Activated CD4-positive, alpha-beta memory T cell treated with anti-CD3 and anti-CD28 coated beads for 36 hours (primary cell): ENCODE measurements at regions not wholly inside any gene's neighbourhood (a gene's known extent, or its start where the extent isn't known, plus 50 kb on each side); places are given as distances from the start of the nearest gene placed in this dataset.
"Not testable (repeated sequence)": the region's sequence is repeated elsewhere in the genome, so short reads cannot be mapped to it uniquely, and the experiment has no call there.

Source experiments
- CTCF ChIA-PET: fragments of 350-600 bp; sonication (Branson Sonifier 250); formaldehyde crosslinking; loops from one replicate; lab custom pipeline; 2021; ENCODE audit warnings: antibody characterized with exemption, inconsistent platforms; lab: Charles Lee
- POLR2A ChIA-PET: fragments of 350-600 bp; sonication (Branson Sonifier 250); formaldehyde crosslinking; loops from one replicate; lab custom pipeline; 2021; ENCODE audit warnings: antibody characterized with exemption; lab: Charles Lee
- DNase-seq: peaks from one replicate; pipeline ENCODE4 v3.0.0-alpha.2; 2020
- H3K27ac Mint-ChIP-seq: one replicate; pipeline ENCODE4 v1.8.0; 2021; ENCODE audit warnings: mixed read lengths
- H3K27me3 Mint-ChIP-seq: one replicate; pipeline ENCODE4 v1.8.0; 2021; ENCODE audit warnings: mixed read lengths
- H3K36me3 Mint-ChIP-seq: one replicate; pipeline ENCODE4 v1.8.0; 2021; ENCODE audit warnings: mixed read lengths
- H3K4me1 Mint-ChIP-seq: one replicate; pipeline ENCODE4 v1.8.0; 2021; ENCODE audit warnings: low read depth, mixed read lengths
- H3K4me3 Mint-ChIP-seq: one replicate; pipeline ENCODE4 v1.8.0; 2021; ENCODE audit warnings: mild to moderate bottlenecking, mixed read lengths
- H3K9me3 Mint-ChIP-seq: one replicate; pipeline ENCODE4 v1.8.0; 2021; ENCODE audit warnings: mixed read lengths
- intact Hi-C: fragments of 100-400 bp; cut with micrococcal nuclease; formaldehyde crosslinking; loops from one replicate; pipeline ENCODE4 v1.15.1; 2023

- H3K36me3 Mint-ChIP-seq, H3K4me3 Mint-ChIP-seq, CTCF ChIA-PET, H3K27ac Mint-ChIP-seq, POLR2A ChIA-PET, H3K9me3 Mint-ChIP-seq, intact Hi-C loops, H3K27me3 Mint-ChIP-seq, H3K4me1 Mint-ChIP-seq, DNase-seq: not testable (repeated sequence)
Measured at GRCh38 chrX:27087176-27087575, 376.0 kb downstream of the PPP4R3C start.

- DNase-seq = no peak
Measured at GRCh38 chrX:27086237-27086636, 376.9 kb downstream of the PPP4R3C start.

GRCh38 chrX:27085346-27085745 is 377.8 kb downstream of the PPP4R3C start:
- Mint-ChIP-seq H3K27ac (no peak overlapping the region), H3K4me3 (no peak overlapping the region), H3K27me3 (no peaks in the 10 kb centered on the region), H3K36me3 (no peaks in the 10 kb centered on the region), H3K9me3 (no peaks in the 10 kb centered on the region), H3K4me1 (no peaks in the 10 kb centered on the region)
- intact Hi-C loops = no loop called here
- ChIA-PET CTCF (no interaction called here), POLR2A (no interaction called here)
- DNase-seq = no peak

More at GRCh38 chrX:27086237-27086636, 376.9 kb downstream of the PPP4R3C start:
- no peaks in the 10 kb centered on the region for H3K27me3 Mint-ChIP-seq
- H3K36me3 Mint-ChIP-seq = no peaks in the 10 kb centered on the region
- ChIA-PET CTCF (no interaction called here), POLR2A (no interaction called here)
- no peak overlapping the region for H3K4me3 Mint-ChIP-seq
- intact Hi-C loops = no loop called here
- no peaks in the 10 kb centered on the region for H3K4me1 Mint-ChIP-seq
- no peak overlapping the region for H3K27ac Mint-ChIP-seq
- no peaks in the 10 kb centered on the region for H3K9me3 Mint-ChIP-seq

GRCh38 chrX:27078371-27078770 is 384.8 kb downstream of the PPP4R3C start:
- Mint-ChIP-seq H3K4me1 (no peaks in the 10 kb centered on the region), H3K36me3 (no peaks in the 10 kb centered on the region), H3K9me3 (peaks cover 4% of the 10 kb centered on the region), H3K4me3 (no peak overlapping the region), H3K27me3 (no peaks in the 10 kb centered on the region), H3K27ac (no peak overlapping the region)
- intact Hi-C loops = no loop called here
- POLR2A ChIA-PET = no interaction called here
- no peak for DNase-seq
- CTCF ChIA-PET = no interaction called here

- Mint-ChIP-seq H3K4me1 (no peaks in the 10 kb centered on the region), H3K27me3 (no peaks in the 10 kb centered on the region)
- POLR2A ChIA-PET = no interaction called here
Measured at GRCh38 chrX:27057883-27058282, 405.3 kb downstream of the PPP4R3C start.

GRCh38 chrX:27039332-27039731 is 423.8 kb downstream of the PPP4R3C start:
- no peak overlapping the region for H3K27ac Mint-ChIP-seq
- H3K9me3 Mint-ChIP-seq = no peaks in the 10 kb centered on the region
- no peaks in the 10 kb centered on the region for H3K36me3 Mint-ChIP-seq
- H3K27me3 Mint-ChIP-seq = no peaks in the 10 kb centered on the region
- ChIA-PET CTCF (no interaction called here), POLR2A (no interaction called here)
- no peak overlapping the region for H3K4me3 Mint-ChIP-seq
- DNase-seq = no peak
- intact Hi-C loops = no loop called here
- no peaks in the 10 kb centered on the region for H3K4me1 Mint-ChIP-seq

More at GRCh38 chrX:27057883-27058282, 405.3 kb downstream of the PPP4R3C start:
- intact Hi-C loops = no loop called here
- H3K36me3 Mint-ChIP-seq = no peaks in the 10 kb centered on the region
- no peak overlapping the region for H3K4me3 Mint-ChIP-seq
- H3K27ac Mint-ChIP-seq = no peak overlapping the region
- DNase-seq = no peak
- CTCF ChIA-PET = no interaction called here
- H3K9me3 Mint-ChIP-seq = peaks cover 2% of the 10 kb centered on the region

- CTCF ChIA-PET = no interaction called here
- no peak overlapping the region for H3K27ac Mint-ChIP-seq
- DNase-seq = no peak
- no peaks in the 10 kb centered on the region for H3K9me3 Mint-ChIP-seq
- H3K4me3 Mint-ChIP-seq = no peak overlapping the region
- POLR2A ChIA-PET = no interaction called here
- intact Hi-C loops = no loop called here
- H3K27me3 Mint-ChIP-seq = no peaks in the 10 kb centered on the region
- H3K36me3 Mint-ChIP-seq = no peaks in the 10 kb centered on the region
- H3K4me1 Mint-ChIP-seq = no peaks in the 10 kb centered on the region
Measured at GRCh38 chrX:27008486-27008885, 454.7 kb downstream of the PPP4R3C start.

GRCh38 chrX:26999634-27000033 is 463.5 kb downstream of the PPP4R3C start:
- Mint-ChIP-seq H3K4me3 (no peak overlapping the region), H3K27ac (no peak overlapping the region), H3K4me1 (no peaks in the 10 kb centered on the region), H3K36me3 (no peaks in the 10 kb centered on the region), H3K27me3 (no peaks in the 10 kb centered on the region), H3K9me3 (no peaks in the 10 kb centered on the region)
- POLR2A ChIA-PET = no interaction called here
- DNase-seq = no peak
- CTCF ChIA-PET = no interaction called here
- intact Hi-C loops = no loop called here

- no peaks in the 10 kb centered on the region for H3K4me1 Mint-ChIP-seq
- no peak overlapping the region for H3K27ac Mint-ChIP-seq
- no peaks in the 10 kb centered on the region for H3K27me3 Mint-ChIP-seq
- no peaks in the 10 kb centered on the region for H3K36me3 Mint-ChIP-seq
- H3K9me3 Mint-ChIP-seq = no peaks in the 10 kb centered on the region
- no peak overlapping the region for H3K4me3 Mint-ChIP-seq
- CTCF ChIA-PET = no interaction called here
- intact Hi-C loops = no loop called here
- POLR2A ChIA-PET = no interaction called here
- no peak for DNase-seq
Measured at GRCh38 chrX:26958261-26958660, 504.9 kb downstream of the PPP4R3C start.

- Mint-ChIP-seq H3K9me3 (peaks cover 3% of the 10 kb centered on the region), H3K4me1 (no peaks in the 10 kb centered on the region), H3K36me3 (no peaks in the 10 kb centered on the region), H3K27me3 (no peaks in the 10 kb centered on the region), H3K4me3 (no peak overlapping the region), H3K27ac (no peak overlapping the region)
- intact Hi-C loops = no loop called here
- ChIA-PET POLR2A (no interaction called here), CTCF (no interaction called here)
- DNase-seq = no peak
Measured at GRCh38 chrX:26954029-26954428, 509.1 kb downstream of the PPP4R3C start.

- CTCF ChIA-PET = no interaction called here
- Mint-ChIP-seq H3K4me3 (no peak overlapping the region), H3K36me3 (no peaks in the 10 kb centered on the region), H3K27me3 (no peaks in the 10 kb centered on the region), H3K4me1 (no peaks in the 10 kb centered on the region), H3K9me3 (peaks cover 3% of the 10 kb centered on the region), H3K27ac (no peak overlapping the region)
- DNase-seq = no peak
- POLR2A ChIA-PET = no interaction called here
- intact Hi-C loops = no loop called here
Measured at GRCh38 chrX:26952213-26952612, 510.9 kb downstream of the PPP4R3C start.

- Mint-ChIP-seq H3K4me1 (no peaks in the 10 kb centered on the region), H3K4me3 (no peak overlapping the region), H3K27ac (no peak overlapping the region), H3K9me3 (peaks cover 5% of the 10 kb centered on the region), H3K36me3 (no peaks in the 10 kb centered on the region), H3K27me3 (no peaks in the 10 kb centered on the region)
- POLR2A ChIA-PET = no interaction called here
- intact Hi-C loops = no loop called here
- CTCF ChIA-PET = no interaction called here
- no peak for DNase-seq
Measured at GRCh38 chrX:26927419-26927818, 535.7 kb downstream of the PPP4R3C start.

- no peak overlapping the region for H3K4me3 Mint-ChIP-seq
- H3K9me3 Mint-ChIP-seq = no peaks in the 10 kb centered on the region
- ChIA-PET CTCF (no interaction called here), POLR2A (no interaction called here)
- H3K27ac Mint-ChIP-seq = no peak overlapping the region
- no peaks in the 10 kb centered on the region for H3K27me3 Mint-ChIP-seq
- intact Hi-C loops = no loop called here
- DNase-seq = no peak
- no peaks in the 10 kb centered on the region for H3K4me1 Mint-ChIP-seq
- H3K36me3 Mint-ChIP-seq = no peaks in the 10 kb centered on the region
Measured at GRCh38 chrX:26925088-26925487, 538.1 kb downstream of the PPP4R3C start.

GRCh38 chrX:26922278-26922677 is 540.9 kb downstream of the PPP4R3C start:
- H3K27ac Mint-ChIP-seq = no peak overlapping the region
- DNase-seq = no peak
- intact Hi-C loops = no loop called here
- H3K36me3 Mint-ChIP-seq = no peaks in the 10 kb centered on the region
- no peaks in the 10 kb centered on the region for H3K27me3 Mint-ChIP-seq
- no peaks in the 10 kb centered on the region for H3K9me3 Mint-ChIP-seq
- no peaks in the 10 kb centered on the region for H3K4me1 Mint-ChIP-seq
- CTCF ChIA-PET = no interaction called here
- no peak overlapping the region for H3K4me3 Mint-ChIP-seq
- POLR2A ChIA-PET = no interaction called here
